ENCODE measurements at regions not wholly inside any gene's neighbourhood (a gene's known extent, or its start where the extent isn't known, plus 50 kb on each side); places are given as distances from the start of the nearest gene placed in this dataset.

DNA sequence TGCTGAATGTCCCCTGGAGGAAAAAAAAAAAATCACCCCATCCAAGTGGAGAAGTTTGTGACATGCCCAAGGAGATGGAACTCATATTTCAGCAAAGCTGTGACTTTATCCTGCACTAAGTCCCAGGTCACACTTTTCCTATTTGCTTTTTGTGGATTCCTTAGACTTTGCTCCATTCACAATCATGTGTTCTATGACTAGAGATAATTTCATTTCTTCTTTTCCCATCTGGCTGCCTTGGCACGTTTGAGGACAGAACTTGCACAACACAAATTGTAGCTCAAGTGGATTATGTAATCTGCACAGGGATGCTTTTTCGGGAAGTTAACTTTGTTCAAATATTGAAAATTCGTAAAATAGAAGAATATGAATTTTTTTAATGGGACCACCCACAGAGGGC is 100.7 kb upstream of the PTPN1 start:
- no peak for DNase-seq

DNA sequence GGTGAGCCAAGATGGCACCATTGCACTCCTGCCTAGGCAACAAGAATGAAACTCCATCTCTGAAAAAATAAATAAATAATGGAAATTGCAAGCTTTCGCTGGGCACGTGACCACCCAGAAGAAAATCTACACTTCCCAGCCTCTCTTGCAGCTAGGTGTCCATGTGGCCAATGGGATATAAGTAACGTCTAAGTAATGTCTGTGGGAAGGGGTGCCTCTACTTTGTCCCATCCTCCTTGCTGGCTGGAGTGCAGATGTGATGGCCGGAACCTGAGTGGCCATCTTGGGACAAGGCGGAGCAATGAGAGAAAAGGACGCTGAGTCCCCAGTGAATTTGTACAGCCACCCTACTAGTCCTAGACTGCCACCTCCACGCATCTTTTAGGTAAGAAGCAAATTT is 99.8 kb upstream of the PTPN1 start:
- no peak for DNase-seq

DNA sequence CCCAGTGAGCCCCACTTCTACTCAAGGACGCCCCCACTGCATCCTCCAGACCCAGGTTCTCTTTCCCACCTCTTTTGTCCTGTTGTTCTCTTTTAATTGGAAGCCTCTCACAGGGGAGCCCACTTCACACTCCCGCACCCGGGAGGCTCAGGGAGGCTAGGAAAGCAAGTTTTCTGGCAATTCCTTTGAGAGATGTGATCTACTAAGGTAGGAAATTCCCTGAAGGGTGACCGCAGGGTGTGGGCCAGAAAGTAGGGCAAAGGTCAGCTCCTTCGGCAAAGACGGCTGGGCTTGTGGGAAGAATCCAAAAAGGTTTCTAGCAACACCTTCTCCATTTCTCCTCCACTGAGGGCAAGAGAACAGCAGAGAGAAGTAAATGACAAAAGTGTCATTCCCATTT is 98.1 kb upstream of the PTPN1 start:
- DNase-seq: no peak

DNA sequence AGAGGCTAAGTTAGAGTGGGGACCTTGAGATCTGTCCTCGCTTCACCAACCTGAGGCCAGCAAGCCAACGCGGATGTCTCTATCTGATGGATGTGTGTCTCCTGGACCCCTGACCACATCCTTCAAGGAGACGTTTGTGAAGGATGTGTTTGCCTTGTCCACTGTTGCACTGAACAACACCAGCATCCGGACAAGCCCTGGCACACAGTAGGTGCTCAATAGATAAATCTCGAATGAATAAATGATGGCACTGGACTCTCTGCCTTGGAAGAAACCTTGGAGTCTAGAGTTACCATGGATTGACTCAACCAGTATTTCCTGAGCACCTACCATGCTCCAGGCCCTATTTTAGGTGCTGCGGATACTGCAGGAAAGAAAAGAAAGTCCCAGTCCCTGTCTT is 97.7 kb upstream of the PTPN1 start:
- DNase-seq: no peak

DNA sequence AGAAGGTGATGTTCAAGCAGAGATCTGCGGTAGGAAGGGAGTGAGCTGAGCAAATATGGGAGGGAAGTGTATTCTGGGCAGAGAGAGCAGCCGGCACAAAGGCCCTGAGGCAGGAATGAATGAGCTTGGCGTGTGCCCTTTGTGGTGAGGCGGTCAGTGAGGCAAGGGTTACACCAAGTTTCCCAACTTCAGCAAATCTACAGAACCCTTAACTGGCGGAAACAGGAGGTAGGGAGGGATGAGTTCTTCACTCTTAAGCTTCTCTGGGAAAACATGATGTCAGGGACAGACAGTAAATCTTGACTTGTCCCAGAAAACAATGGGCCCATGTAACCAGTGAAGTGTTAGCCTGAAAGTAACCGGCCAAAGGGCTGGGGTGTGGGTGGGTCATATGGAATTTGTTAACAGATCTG is 97.1 kb upstream of the PTPN1 start:
- no peak for DNase-seq

DNA sequence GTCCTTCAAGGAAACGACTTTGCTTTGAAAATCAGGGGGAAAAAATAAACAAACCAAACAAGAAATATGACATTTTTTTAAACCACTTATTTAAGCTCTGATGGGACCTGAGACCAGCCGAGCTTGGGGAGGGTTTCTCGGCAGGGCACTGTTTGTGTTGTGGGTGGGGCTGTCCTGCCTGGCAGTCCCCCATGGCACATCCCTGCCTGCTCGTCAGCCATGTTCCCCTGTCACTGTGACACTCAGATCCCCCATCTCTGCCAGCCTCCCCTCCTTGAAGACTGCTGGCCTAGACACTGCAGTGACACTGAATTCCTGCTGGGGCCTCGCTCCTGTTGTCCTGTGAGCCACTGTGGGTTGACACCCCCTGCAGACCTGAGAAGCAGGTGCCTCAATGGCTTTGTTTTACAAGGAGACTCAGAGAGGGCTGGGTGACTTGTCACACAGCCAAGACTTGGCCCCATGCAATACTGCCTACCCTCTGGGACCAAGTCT is 95.1 kb upstream of the PTPN1 start:
- DNase-seq: no peak

DNA sequence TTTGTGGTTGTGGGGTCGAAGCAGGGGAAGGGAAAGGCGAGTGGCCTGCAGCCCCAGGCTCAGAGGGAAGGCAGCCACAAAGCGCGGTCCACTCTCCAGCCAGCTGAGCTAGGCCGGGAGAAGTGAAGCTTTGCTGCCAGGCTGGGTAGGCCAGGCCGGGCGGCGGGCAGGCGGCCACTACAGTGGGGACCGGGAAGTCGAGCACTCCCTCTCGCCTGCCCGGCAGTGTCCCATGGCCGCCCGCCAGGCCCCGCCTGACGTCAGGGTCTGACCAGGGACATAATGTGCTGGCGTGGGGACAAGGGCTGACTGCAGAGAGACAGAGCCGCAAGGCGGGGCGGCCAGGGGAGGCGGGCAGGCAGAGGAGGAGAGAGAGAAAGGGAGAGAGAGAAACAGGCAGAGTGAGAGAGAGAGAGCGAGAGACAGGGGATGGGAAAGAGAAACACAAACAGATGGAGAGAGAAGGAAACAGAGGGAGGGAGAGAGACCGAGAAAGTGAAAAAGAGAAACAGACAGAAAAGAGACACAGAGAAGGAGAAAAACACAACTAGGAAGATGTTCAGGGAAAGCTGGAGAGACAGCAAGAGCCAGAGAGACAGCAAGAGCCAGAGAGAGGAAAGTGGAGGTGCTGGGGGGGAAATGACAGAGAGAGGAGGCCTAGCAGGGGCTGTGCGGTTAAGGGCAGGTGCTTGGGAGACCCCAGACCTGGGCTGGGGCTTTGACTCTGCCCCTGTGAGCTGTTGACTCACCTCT is 94.5 kb upstream of the PTPN1 start:
- DNase-seq: no peak

DNA sequence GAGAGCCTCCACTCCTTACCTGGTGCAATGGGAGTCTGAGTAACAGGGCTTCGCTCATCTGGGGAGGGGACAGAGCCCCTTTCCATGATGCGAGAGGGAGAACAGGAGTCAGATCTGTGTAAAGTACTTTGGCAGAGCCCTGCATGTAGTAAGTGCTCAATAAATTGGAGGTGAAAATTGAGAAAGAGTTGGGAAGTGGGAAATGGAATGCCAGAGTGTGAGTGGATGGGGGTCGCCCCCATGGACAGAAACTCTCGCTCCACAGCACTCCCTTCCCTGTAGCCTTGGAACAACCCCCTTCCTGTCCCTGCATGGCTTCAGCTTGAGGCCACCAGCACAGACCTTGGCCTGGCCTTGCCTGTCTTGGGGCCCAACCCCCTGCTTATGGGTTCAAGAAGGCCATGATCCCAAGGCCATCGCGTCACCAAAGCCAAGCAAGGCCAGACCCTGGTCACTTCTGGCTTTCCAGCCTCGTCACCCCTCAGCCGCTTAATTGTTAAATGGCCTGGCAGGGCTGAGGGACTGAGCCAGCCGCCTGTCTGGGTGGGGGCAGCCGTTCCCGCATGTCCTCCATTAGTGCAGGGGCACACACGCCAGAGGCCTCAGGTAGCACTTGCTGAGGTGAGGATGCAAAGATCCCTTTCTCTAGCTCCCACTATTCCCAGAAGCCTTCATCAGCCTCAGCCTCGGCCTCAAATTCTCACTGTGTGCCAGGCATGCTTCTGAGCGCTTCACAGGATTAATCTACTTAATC is 93.7 kb upstream of the PTPN1 start:
- no peak for DNase-seq

DNA sequence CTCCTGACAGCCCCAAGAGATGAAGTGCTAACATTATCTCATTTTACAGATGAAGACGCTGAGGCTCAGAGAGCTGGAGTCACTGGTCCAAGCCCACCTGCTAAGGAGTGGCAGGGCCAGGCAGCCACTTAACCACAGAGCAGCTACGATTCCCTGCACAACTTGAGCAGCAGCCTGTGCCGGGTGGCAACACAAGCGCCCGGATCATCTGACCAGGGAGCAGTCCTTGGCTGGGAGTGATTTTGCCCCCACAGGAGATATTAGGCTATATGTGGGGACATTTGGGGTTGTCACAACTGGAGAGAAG is 93.2 kb upstream of the PTPN1 start:
- no peak for DNase-seq

DNA sequence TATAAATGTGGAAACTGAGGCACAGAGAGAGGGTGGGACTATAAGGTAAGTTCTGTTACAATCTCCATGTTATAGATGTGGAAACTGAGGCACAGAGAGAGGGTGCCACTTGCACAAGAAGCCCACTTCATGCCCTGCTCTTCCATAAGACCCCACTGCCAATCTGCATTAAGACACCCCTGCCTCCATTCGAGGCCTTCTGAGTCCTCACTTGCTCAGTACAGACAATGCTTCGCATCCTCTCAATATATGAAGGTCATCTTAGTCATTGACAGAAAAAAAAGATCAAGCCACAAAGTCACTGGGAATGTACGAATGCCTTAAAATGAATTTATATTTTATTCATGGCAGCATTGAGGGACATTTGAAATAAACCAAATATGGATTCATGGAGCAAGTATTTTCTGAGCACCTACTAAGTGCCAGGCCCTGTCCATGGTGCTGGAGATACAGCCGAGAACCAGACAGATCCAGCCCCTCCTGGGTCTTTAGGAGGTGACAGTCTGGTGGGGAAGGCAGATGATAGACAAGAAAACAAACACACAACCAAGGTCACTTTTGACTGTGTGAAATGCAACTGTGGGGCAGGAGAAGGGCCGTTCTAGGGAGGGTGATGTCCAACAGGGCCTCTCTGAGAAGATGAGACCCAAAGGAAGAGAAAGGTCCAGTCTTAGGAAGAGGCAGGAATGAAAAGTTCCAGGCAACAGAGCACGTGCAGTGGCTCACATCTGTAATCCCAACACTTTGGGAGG is 92.5 kb upstream of the PTPN1 start:
- DNase-seq: no peak

DNA sequence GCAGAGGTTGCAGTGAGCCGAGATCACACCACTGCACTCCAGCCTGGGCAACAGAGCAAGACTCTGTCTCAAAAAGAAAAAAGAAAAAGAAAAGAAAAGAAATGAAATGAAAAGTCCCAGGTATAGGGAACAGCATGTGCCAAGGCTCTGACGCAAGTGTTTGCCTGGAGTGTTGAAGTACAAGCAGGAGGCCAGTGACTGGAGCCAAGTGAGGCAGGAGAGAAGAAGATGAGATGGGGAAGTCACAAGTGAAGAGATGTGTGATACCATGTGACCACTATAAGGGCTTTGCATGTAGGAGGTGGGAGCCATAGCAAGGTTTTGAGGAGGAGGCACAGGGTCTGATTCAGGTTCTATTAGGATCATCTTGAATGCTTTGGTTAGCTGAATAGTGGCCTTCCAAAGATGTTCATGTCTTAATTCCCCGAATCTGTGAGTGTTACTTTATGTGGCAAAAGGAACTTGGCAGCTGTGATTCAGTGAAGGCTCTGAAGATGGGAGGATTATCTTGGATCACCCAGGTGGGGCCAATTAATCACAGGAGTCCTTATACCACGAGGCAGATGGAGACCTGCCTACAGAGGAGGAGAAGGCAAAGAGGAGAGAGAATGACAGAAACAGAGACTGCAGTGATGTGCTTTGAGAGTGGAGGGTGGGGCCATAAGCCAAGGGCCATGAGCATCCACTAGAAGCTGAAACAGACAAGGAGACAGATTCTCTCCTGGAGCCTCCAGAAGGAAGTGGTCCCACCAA is 91.1 kb upstream of the PTPN1 start:
- no peak for DNase-seq

DNA sequence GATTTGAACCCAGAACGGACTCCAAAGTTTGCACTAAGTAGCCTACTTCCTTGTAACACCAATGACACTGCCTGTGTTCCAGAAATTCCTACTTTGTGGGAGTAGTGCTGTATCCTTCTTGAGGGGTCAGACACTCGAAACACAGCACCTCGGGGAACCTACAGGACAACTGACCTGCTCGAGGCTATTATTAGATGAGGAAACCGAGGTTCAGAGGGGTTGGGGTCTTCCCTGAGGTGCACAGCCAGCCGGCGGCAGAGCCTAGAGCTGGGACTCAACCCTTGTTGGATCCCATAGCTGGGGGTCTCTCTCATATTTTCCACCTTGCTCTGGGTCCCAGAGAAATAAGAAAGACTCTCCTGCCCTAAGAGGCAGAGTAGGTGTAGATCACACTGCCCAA is 89.8 kb upstream of the PTPN1 start:
- DNase-seq: no peak

DNA sequence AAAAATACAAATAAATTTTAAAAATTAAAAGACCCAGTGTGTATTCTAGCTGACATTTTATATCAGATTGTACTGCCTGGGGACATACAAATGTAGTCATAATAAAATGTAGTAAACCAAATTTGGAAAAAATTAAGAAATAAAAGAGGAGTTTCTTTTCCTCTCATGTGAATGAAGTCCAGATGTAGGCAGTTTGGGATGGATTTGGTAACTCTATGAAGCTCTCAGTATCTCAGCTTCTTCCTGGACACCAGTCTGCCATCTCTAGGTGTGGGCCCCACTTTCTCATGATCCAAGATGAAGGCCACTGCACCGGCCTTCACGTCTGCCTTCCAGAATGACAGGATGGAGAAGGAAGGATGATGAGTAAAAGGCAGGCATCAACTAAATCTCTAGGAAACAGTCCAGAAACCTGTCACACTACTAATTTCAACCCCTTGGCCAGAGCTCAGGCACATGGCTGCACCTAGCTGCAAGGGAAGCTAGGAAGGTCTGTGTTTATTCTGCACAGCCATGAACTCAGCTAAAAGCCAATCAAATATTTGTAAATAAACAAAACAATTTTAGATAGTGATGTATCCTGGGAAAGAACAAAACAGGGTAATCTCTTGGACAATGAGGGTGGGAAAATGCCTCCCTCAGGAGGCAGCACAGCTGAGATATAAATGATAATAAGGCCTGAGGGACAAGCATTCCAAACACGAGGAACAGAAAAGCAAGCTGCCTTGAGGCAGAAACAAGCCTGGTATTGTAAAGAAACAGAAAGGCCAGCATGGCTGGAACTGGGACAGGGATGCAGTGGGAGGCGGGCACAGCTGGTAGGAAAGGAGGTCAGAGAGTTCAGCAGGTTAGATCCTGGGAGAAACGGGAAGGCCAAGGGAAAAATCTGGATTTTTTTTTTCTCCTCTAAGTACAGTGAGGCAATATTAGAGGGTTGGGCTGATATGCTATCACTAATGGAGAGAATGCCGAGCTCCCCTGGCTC is 88.5 kb upstream of the PTPN1 start:
- DNase-seq: no peak

DNA sequence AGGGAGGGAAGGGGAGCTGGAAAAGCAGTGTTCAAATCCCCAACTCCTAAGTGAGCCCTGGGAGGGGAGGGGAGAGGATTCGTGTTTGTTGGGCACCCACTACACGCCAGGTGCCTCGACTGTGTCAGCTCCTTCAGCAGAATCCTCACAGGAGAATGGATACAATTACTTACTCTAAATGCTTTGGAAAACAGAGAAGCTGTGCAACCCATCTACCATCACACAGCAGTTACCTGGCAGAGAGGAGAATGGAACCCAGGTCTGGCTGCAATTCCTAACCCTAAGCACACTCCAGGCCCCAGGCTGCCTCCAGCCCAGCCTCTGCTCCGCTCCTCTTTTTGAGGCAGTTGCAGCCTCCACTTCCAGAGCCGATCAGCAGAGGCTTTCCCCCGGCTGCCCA is 86.4 kb upstream of the PTPN1 start:
- DNase-seq: no peak

DNA sequence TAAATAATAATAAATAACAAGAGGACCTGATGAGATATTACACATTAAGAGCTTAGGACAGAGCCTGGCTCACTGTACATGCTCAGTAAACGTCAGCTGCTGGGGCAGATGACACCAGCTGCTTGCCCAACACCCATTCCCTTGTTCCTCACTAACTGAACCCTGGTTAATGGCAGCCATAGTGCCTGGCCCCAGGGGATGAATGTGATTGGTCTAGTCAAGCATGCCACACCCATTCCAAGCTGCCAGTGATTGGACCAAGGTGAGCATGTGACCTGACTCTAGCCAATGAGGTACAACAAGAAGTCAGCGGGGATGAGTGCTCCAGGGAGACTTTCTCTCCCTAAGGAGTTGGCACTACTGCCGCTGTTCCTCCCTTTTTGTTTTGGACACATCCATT is 85.1 kb upstream of the PTPN1 start:
- no peak for DNase-seq

DNA sequence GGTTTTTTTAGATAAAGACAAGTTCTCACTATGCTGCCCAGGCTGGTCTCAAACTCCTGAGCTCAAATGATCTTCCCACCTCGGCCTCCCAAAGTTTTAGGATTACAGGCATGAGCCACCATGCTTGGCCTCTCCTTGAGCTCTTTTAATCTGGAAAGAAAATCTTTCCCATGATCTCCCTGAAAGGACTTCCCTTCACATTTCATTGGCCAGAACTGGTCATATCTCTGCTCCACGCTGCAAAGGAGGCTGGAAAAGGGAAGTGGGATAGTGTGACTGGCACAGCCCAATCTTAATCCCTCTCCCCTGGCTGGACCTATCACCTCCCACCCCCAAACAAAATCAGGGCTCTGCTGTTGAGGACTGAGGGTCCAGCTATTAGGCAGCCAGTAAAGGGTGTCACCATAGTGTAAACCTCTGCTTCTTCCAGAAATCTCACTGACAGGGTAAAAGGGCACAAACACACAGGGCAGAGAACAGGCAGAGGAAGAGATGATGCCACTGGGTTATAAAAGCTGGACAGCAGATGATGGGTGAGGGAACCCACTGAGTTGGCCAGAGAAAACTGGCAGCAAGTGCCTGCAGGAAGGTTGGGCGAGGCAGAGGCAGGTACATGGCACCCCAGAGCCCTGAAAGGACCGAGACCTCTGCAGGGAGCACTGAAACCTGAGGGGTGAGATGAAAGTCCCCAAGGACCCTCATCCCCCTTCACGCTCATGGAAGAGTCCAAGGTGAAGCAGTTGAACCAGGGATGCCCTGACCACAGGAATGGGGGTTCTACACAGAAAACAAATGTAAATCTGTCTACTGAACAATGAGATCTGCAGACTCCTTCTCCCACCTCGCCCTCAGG is 83.1 kb upstream of the PTPN1 start:
- DNase-seq: no peak

DNA sequence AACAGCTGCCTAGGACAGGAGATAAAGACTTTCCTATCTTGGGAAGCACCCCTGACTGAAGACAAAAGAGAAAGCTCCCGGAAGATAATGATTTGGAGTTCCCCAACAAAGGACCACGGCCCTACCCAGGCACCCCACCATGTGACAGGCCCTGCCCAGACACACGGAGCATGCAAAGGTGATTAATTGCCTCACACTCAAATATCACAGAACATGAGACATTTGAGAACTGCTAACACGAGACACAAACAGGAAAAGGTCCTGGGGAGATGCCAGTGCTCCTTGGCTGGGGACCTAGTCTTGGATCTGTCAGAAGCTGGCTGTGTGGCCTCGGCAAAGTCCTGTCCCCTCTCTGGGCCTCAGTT is 82.5 kb upstream of the PTPN1 start:
- DNase-seq: no peak

DNA sequence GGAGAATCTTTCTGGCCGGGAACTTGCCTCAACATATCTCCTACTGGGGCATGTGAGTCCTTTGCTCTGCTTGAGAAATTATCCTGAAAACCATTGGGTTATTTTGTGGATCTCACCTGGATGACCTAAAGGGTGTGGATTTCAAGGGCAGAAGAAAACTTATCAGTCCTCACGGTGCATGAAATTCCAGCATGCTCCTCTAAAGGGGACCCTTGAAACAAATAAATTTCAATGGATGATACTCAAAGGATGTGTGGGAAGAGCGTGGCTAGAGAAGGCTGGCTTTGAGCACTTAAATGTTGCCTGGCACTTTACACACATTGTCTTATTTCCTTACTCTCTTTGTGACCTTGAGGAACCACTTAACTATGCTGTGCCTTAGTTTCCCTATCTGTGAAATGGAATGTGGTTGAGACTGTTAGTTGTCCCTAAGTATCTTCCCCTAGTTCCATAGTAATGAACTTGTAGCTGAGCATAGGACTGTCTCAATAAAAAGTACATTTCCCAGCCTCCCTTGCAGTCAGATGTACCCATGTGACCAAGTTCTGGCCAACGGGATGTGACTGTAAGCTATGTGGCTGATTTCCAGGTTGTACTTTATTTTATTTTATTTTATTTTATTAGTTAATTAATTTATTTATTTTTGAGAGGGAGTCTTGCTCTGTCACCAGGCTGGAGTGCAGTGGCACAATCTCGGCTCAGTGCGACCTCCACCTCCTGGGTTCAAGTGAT is 81.9 kb upstream of the PTPN1 start:
- DNase-seq: no peak

DNA sequence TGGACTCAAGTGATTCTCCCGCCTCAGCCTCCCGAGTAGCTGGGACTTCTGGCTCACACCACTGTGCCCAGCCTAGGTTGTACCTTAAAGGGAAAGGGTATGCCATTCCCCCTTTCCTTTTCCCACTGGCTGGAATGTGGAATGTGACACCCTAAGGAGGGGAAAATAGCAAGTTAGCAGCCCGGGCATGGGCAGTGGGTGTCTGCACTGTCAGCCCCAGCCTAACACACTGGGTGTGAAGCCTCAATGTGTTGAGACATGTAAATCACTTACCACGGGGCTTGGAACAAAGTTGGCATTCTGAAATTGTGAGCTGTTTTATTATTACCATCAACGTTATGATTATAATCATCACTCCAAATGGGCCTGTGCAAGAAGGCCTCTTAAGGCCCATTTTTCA is 80.8 kb upstream of the PTPN1 start:
- DNase-seq: no peak

DNA sequence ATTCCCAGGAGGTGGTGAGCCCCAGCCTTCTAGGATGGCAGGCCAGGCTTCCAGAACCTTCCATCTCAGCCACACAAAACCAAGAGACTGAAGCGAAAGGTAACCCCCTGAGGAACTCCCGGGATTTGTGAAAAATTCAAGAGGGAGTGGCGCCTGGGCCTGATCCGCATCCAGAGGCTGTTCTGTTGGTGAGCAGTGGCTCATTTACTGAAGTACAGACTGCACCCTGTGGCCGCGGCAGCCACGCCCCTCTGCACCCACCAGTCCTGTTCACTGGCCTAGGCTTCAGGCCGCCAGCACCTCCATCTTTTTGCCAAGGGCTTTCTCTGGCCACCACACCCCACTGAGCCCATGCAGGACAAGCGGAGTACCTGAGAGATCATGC is 79.1 kb upstream of the PTPN1 start:
- no peak for DNase-seq
